ENCODE measurements at regions not wholly inside any gene's neighbourhood (a gene's known extent, or its start where the extent isn't known, plus 50 kb on each side); places are given as distances from the start of the nearest gene placed in this dataset.

GRCh38 chr2:204477358-204477950, 67.8 kb upstream of the PARD3B start:
- no peak for DNase-seq (ENCODE audit: low read depth in 2 of 2)

DNA sequence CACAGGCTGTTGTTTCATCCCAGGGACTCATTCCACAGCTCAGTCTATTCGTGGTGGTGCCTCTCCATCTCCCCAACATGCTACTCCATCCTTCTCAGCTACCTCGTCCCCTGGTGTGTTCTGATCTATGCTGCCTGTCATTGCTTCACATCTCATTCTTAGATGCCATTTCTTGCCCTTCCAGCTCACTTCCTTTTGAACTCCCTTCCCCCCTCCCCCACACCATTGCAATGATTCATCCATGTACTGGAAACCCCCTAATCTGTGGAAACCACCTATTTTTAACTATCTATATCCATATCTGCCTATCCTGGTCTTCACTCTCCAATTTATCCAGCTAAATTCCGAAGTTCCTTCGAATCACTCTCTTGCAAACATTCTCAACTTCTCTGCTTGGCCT, 65.7 kb upstream of the PARD3B start:
- no peak for DNase-seq (ENCODE audit: low read depth in 2 of 2)

DNA sequence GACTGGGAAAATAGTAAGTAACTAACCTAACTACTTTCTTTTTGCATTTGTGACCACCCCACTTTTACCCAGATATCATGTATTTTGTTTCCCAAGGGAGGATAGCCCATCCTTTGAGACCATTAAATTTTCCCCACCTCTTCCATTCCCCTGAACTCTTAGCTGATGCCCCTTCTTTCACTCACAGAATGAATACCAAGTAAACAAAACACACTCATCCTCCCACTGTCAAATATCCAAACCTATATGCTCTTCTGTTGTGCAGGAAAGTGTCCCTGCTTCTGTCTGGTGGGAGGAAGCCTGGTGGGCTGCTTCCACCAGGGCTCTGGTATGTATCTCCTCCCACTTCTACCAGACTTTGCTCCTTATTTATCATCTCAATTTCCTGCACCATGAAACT, 64.6 kb upstream of the PARD3B start:
- DNase-seq (ENCODE audit: low read depth in 2 of 2): no peak

GRCh38 chr2:204483608-204484081, 61.6 kb upstream of the PARD3B start:
- no peak for DNase-seq (ENCODE audit: low read depth in 2 of 2)

DNA sequence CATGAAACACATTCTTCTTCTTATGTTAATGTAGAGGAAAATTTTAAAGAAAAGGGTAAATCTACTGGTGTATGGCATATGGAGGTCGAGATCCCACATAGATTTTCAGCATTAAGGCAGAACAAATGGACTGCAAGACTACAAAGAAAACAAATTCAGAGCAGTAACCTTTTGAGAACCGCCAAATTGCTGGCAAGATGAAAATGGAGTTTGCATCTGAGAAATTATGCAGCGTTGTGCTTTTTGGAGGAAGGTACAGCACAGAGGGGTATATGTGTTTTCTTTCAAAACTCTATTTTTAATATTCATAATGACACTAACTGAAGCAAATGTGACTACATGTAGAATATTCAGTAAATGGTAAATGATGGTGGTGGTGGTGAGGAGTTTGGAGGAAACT, 59.0 kb upstream of the PARD3B start:
- no peak for DNase-seq (ENCODE audit: low read depth in 2 of 2)

- DNase-seq (ENCODE audit: low read depth in 2 of 2): no peak
Measured at GRCh38 chr2:204486805-204487204, 58.5 kb upstream of the PARD3B start.

DNA sequence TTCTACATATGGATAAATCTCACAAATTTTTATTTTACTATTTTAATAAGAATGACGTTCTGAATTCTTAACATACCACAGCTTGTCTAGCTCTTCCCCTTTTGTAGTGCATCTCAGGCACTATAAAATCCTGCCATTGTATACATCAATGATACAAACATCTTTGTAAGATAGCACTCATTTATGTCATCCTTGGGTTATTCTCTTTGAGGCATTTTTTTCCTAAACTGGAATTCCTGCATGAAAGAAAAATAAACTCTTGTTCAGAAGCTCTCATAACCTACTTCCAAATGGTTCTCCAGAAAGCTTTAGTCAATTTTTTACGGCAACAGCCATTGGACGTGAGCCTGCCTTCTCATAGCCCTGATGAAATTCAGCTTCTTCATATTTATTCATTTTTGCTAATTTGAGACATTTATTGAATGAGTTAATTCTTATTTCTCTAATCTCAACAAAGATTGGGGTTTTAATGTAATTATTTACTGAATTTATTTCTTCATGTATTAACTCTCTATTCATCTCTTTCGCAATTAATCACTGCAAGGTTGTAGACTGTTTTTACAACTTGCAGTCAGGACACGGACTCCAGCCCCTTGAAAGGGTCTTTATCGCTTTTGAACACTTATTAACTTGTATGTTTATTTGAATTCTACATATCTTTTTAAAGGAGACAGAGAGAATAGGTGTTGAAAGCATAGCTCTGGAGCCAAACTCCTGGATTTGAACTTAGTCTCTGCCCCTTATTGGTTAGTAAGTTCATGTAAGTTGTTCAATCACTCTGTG, 57.6 kb upstream of the PARD3B start:
- DNase-seq (ENCODE audit: low read depth in 2 of 2): no peak

DNA sequence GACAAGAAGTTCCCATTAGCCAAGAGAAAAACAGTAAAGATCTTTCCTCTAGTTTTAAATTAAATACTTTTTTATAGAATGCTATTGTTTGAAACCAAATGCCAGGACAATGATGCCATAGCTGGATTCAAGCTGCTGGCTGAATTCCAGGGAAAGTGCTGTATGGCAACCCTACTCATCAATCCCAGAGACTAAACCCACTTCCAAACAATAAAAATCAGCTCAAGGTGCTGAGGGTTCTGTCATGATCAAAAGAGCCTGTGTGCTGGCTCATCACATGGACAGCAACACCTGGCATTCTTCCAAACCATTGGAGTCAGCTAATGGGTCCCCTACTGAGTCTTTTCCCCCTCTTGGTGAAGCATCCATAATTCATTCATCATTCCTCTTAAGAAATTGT, 53.7 kb upstream of the PARD3B start:
- no peak for DNase-seq (ENCODE audit: low read depth in 2 of 2)

DNA sequence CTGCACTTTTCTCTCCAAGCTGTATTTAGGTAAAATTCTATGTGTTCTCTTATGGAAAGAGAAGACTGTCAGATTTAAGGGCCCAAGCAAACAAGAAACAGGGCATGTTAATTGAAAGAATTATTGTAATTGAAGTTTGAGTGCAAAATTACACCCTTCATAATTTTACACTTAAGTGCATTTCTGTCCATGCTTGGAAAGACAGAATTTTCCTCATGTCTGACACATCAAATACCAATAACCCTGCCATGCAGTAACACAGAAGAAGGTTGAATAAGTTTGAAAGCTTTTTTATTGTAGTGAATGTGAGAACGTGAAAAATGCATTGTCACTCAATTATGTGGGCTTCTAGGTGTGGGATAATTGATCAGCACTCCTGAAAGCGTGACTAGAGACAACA, 52.9 kb upstream of the PARD3B start:
- DNase-seq (ENCODE audit: low read depth in 2 of 2): no peak

DNA sequence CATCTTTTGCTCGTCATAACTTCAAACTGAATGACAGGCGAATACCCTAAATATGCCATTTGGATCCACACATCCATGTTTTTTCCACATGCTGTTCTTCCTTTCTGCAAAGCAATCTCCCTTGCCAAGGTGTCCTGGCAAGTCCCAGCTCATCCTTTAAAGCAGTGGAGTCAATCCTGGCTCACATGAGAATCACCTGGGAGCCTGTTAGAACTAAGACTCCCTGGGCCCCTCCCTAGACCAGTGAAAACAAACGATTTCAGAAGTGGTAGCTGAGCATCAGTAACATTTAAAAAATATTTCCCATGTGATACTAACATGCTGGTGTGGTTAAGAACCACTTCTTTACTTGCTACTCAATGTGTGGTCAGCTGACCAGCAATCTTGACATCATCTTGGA, 50.6 kb upstream of the PARD3B start:
- no peak for DNase-seq (ENCODE audit: low read depth in 2 of 2)

DNA sequence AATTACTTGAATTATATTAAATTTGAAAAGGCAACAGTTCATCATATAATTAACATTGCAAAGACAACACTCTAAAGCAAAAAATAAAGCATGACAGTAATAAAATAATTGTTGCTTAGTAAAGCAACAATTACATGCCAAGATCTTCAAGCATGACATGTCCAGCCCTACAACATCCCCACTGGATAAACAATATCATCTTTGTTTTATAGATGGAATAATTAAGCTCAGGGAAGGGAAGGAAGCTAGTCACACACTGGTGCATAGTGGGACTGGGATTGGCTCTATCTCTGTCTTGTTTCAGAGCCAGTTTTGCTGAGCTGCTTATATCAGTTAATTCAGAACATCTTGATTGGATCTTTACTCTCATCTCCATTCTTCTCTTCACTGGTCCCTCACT, 49.9 kb upstream of the PARD3B start:
- DNase-seq (ENCODE audit: low read depth in 2 of 2): no peak

All from stimulated activated CD8-positive, alpha-beta memory T cell treated with anti-CD3 and anti-CD28 coated beads, Interleukin-2, amount 100 ng/mL, for 1 hour (primary cell).